RWPE1 (cell line): ENCODE measurements at regions not wholly inside any gene's neighbourhood (a gene's known extent, or its start where the extent isn't known, plus 50 kb on each side); places are given as distances from the start of the nearest gene placed in this dataset.

Experiments
- CTCF ChIA-PET: fragments of 350-600 bp; sonication (Branson Sonifier 250); formaldehyde crosslinking; extraction: SDS; loops from one replicate; lab custom pipeline; 2021; lab: Yijun Ruan, JAX
- POLR2A ChIA-PET: fragments of 400-600 bp; formaldehyde crosslinking; extraction: SDS; loops from one replicate; lab custom pipeline; 2020; ENCODE audit warnings: antibody characterized with exemption; ENCODE audit not compliant: low non-redundant PET; lab: Yijun Ruan, JAX
- DNase-seq: peaks from one replicate; pipeline ENCODE4 v3.0.0; 2012; ENCODE audit warnings: low spot score
- H3K27ac ChIP-seq: fragments of 450-650 bp; 2 replicates; pipeline ENCODE4 v1.5.1; 2017
- TF ChIP-seq, protein P1 (sequence below): fragments of 450-650 bp; conservative IDR thresholded peaks from 2 replicates; pipeline ENCODE4 v1.5.1; 2017; ENCODE audit warnings: low read depth, mild to moderate bottlenecking

GRCh38 chr7:53397911-53398310, 362.5 kb downstream of the POM121L12 start:
- CTCF ChIA-PET = no interaction called here
- TF ChIP-seq, protein P1, sequence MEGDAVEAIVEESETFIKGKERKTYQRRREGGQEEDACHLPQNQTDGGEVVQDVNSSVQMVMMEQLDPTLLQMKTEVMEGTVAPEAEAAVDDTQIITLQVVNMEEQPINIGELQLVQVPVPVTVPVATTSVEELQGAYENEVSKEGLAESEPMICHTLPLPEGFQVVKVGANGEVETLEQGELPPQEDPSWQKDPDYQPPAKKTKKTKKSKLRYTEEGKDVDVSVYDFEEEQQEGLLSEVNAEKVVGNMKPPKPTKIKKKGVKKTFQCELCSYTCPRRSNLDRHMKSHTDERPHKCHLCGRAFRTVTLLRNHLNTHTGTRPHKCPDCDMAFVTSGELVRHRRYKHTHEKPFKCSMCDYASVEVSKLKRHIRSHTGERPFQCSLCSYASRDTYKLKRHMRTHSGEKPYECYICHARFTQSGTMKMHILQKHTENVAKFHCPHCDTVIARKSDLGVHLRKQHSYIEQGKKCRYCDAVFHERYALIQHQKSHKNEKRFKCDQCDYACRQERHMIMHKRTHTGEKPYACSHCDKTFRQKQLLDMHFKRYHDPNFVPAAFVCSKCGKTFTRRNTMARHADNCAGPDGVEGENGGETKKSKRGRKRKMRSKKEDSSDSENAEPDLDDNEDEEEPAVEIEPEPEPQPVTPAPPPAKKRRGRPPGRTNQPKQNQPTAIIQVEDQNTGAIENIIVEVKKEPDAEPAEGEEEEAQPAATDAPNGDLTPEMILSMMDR = no peak
- no peak overlapping the region for H3K27ac ChIP-seq
- POLR2A ChIA-PET = no interaction called here
- no peak for DNase-seq

GRCh38 chr7:53398566-53398965, 363.1 kb downstream of the POM121L12 start:
- CTCF ChIA-PET = no interaction called here
- DNase-seq = no peak
- no peak overlapping the region for H3K27ac ChIP-seq
- POLR2A ChIA-PET = no interaction called here
- TF ChIP-seq, protein P1 = no peak

- H3K27ac ChIP-seq = no peak overlapping the region
- no peak for DNase-seq
- ChIA-PET CTCF (no interaction called here), POLR2A (no interaction called here)
- TF ChIP-seq, protein P1 = no peak
Observed at GRCh38 chr7:53413021-53413420, 377.6 kb downstream of the POM121L12 start.

DNA sequence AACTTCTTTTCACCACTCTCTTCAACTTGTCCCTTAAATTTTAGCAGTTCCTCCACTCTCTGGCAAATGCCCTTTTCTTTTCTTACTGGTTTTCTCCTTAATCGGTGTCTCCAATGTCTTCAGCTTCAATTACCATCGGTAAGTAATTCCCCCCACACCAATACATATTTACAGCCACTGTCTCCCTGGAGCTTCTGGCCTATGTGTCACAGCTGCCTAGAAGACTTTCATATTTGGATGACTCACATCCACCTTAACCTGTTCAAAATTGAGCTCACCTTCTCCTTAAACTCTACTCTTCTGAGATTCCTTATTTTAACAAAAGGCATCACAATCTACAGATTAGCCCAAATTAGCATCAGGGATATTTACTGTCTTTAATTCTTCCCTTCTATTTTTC, 380.4 kb downstream of the POM121L12 start:
- DNase-seq = no peak
- TF ChIP-seq, protein P1 = no peak
- ChIA-PET POLR2A (no interaction called here), CTCF (no interaction called here)
- H3K27ac ChIP-seq = no peak overlapping the region

GRCh38 chr7:53418834-53419482, 383.5 kb downstream of the POM121L12 start:
- CTCF ChIA-PET = no interaction called here
- no peak for DNase-seq
- H3K27ac ChIP-seq = no peak overlapping the region
- POLR2A ChIA-PET = no interaction called here
- TF ChIP-seq, protein P1 = no peak

DNA sequence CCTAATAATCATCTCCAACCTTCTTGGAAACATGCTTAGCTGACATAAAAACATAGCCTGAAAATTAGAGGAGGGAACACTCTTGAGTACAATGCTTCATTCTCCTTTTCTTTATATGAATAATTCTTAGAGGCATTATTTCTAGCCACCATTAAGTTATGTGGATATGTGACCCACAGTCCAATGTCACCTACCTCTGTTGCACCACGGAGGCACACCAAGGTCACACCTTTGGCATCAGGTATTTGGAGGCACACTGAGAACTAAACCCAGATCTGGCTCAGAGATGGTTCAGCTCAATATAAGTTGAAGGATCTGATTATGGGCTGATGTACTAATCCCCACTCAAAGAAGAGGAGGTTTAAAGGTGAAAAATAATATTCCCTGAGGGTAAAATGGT, 385.1 kb downstream of the POM121L12 start:
- CTCF ChIA-PET = no interaction called here
- H3K27ac ChIP-seq = no peak overlapping the region
- TF ChIP-seq, protein P1 = no peak
- DNase-seq = no peak
- POLR2A ChIA-PET = no interaction called here

DNA sequence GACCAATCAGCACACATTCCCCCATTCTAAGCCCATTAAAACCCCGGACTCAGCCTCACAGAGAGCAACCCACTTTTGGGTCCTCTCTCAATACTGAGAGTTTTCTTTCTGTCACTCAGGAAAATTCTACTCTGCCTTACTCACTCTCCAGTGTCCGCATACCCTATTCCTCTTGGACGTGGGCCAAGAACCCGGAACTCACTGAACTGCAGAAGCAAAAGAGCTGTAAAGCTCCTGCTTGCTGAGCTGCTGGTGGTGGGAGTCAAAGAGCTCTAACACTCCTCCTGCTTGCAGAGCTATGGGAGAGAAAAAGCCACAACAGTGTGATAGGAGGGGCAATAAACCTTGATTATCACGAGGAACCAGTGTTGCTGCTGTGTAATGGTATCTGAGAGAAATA, 386.9 kb downstream of the POM121L12 start:
- no peak for DNase-seq
- no peak overlapping the region for H3K27ac ChIP-seq
- CTCF ChIA-PET = no interaction called here
- TF ChIP-seq, protein P1 = no peak
- POLR2A ChIA-PET = interaction anchor here (0.6 kb wide), 1 partner anchor 16 kb away, joined by 4 read pairs; no protein-coding TSS in a partner anchor
